Superior temporal gyrus (tissue), 1 donor: ENCODE measurements at regions not wholly inside any gene's neighbourhood (a gene's known extent, or its start where the extent isn't known, plus 50 kb on each side); places are given as distances from the start of the nearest gene placed in this dataset.
"Not testable (repeated sequence)": the region's sequence is repeated elsewhere in the genome, so short reads cannot be mapped to it uniquely, and the experiment has no call there.

Experiments used
- DNase-seq: peaks from one replicate; pipeline ENCODE4 v3.0.0-alpha.2; 2016; ENCODE audit errors: extremely low spot score

DNA sequence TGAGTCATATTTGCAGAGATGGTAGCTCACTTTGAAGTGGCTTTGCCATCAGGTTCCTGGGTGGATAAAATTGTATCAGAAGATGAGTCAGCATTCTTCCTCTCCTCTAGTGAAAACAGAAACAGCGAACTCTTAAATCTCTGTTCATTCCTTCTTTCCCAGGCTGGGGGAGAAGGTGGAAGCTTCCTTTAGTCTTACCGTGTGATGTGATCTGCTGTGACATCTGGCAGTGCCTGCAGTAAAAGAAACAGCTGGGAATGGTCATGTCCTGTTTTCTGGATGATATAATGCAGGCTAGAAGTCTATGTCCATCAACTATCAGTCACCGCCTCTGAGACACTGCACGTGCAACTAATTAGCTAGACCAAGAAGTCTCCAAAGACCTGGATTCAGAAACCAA, 171.6 kb downstream of the VAPA start:
- DNase-seq, result no peak

GRCh38 chr18:10085876-10086275, 172.1 kb downstream of the VAPA start:
- no peak for DNase-seq

DNA sequence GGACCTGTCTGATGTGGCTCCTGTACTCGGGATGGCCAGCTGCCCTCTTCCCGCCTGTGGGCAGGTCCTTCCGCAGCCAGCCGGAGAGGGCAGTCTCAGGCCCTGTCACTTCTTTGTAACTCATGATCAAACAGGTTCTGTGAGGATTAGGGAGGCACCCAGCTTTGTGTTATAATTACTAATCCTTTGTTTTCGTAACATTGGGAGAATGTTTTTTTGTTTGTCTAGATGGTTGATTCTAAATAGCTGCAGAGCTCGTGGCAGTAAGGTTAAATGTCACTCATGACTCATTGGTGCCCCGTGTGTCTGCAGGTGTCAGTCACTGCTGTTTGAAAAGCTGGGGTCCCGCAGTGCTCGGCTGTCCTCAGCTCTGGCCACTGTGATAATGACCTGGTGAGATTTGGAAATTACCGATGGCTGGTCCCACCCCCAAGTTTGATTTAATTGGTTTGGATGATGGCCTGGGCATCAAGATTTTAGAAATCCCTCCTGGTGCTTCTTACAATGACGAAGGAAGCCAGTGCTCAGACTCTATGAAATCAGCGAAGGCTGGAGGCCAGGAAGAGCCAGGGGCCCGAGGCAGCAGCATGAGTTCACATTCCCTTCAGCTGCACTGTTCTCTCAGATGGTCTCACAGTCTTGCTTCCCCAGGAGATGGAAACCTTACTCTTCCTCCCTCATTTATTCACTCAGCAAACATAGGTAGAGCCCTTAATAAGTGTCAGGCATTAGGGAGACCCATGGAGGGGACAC, 172.8 kb downstream of the VAPA start:
- DNase-seq, result no peak

DNA sequence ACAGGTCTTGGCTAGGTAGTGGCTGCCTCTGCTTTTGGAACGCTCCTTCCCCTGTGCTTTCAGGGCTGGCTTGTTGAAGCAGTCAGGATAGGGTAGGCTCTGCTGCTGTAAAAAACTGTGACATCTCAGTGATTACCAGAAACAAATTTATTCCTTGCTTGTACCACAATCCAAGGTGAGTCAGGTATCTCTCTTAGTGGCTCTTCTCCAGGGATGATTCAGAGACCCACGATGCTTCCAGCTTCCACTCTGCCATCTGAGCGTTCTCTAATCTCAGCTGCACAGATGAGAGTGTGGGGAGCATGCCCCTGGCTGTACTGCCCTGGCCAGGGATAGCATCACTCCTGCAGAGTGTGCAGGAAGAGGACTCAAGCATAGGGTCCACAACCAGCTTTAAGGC, 174.9 kb downstream of the VAPA start:
- no peak for DNase-seq

- no peak for DNase-seq
Observed at GRCh38 chr18:10089881-10090280, 176.1 kb downstream of the VAPA start.

DNA sequence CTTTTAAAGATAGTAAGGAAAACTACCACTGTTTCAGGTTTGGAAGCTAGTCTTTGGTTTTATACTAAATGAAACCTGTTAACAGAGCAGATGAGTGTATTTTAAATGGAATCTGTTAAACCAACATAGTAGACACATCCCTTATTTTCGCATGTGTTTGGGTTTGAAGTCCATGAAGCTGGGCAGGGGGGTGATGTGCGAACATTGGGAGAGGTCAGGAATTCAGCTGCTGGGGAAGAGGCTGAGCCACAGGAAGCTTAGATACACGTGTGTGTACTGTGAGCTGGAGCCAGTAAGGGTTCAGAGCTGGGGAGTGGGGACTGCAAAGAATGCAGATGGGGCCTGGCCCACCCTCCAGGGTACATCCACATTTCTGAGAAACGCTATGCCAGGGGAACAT, 176.9 kb downstream of the VAPA start:
- no peak for DNase-seq

DNA sequence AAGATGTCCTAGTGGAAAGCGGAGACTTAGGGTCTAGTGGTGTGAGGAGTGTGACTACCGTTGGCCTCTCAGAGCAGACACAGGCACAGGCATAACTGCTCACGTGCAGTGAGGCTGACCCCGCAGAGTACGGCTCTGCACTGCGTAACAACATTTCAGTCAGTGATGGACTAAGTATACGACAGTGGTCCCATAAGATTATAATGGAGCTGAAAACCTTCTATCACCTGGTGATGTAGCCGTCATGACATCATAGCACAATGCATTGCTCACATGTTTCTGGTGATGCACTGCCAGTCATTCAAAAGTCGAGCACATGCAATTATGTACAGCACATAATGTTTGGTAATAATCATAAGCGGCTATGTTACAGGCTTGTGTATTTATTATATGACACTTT, 179.6 kb downstream of the VAPA start:
- no peak for DNase-seq

- no peak for DNase-seq
Observed at GRCh38 chr18:10094154-10094553, 180.3 kb downstream of the VAPA start.

GRCh38 chr18:10094655-10095054, 180.8 kb downstream of the VAPA start:
- DNase-seq, result no peak

GRCh38 chr18:10095356-10095755, 181.5 kb downstream of the VAPA start:
- no peak for DNase-seq

GRCh38 chr18:10099539-10100140, 185.8 kb downstream of the VAPA start:
- no peak for DNase-seq

DNA sequence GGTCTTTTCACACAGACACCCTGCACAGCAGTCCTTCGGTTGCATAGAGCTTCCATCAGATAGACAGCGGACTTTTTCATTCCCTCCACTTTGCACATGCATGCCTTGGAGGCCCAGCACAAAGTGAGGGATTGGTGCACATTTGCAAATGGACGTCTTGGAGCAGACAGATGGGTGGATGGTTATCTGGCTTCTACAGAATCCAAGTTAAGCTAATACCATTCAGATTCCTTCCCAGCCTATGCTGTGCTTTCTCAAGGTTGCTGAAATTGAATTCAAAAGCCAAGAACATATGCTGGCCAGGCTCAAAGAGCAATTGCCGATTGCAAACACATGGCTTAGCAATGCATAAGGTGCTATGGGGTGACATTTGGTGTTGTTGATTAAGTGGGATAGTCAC, 186.4 kb downstream of the VAPA start:
- no peak for DNase-seq

- peak; percentile 21 for DNase-seq
Observed at GRCh38 chr18:10100941-10101701, 187.3 kb downstream of the VAPA start.

- DNase-seq, result no peak
Observed at GRCh38 chr18:10101729-10102128, 187.9 kb downstream of the VAPA start.

DNA sequence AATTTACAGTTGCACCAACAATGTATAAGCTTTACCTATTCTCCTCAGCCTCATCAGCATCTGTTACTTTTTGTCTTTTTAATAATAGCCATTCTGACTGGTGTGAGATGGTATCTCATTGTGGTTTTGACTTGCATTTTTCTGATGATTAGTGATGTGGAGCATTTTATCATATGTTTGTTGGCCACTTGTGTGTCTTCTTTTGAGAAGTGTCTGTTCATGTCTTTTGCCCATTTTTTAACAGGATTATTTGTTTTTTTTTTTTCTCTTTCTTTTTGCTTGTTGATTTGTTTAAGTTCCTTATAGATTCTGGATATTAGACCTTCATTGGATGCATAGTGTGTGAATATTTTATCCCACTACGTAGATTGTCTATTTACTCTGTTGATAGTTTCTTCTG, 191.3 kb downstream of the VAPA start:
- not testable (repeated sequence) for DNase-seq

GRCh38 chr18:10111191-10111590, 197.4 kb downstream of the VAPA start:
- no peak for DNase-seq

DNA sequence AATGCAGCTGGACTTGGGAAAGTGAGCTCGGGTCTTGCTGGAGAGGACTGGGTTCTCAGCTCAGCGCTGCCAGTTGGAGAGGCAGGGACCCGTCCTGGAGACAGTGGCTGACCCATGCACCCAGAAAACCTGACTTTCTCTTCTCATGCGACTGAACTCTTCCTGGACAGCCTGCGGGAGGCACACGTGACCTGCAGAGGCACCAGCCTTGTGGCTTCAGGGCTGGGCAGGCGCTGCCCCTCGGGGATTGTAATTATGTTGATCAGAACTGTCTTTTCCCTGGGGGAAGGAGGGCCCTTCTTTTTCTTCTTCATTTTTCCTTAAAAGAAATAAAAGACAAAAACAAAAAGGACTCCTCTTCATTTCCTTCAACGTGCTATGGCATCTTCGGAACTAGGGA, 198.1 kb downstream of the VAPA start:
- DNase-seq, result no peak

GRCh38 chr18:10113121-10114022, 199.6 kb downstream of the VAPA start:
- DNase-seq, result no peak

DNA sequence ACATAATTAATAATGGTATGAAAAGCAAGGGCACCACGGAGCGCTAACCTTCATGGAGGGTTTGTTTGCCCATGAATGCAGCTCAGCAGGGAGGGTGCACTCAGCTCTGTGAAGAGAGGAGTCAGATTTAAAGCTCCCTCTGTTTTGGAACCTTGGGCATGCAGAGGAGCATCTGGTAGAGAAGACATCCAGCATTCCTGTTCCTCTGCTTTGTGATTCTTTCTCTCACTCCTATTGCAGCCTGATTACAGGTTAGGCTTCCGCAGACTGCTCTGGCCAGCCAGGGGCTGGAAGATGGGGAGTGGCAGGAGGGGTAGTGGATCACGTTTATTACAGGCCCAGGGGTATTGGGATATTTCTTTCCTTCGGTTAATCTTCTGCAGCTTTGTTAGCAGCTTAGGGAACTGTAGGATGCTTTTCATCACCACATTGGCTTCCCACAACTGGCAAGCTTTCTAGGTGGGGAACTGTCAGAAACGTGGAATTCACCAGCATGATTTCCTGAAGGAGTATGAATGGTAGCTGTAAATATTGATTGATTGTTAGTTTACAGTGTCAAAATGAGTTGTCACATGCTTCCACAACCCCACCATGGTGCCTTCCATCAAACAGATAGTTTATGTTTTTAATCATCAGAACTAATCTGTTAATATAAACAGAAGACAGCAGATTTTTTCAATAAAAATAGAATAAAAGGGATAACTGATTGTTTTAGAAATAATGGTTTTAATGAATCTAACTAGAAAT, 201.1 kb downstream of the VAPA start:
- no peak for DNase-seq

GRCh38 chr18:10116574-10116973, 202.8 kb downstream of the VAPA start:
- no peak for DNase-seq

DNA sequence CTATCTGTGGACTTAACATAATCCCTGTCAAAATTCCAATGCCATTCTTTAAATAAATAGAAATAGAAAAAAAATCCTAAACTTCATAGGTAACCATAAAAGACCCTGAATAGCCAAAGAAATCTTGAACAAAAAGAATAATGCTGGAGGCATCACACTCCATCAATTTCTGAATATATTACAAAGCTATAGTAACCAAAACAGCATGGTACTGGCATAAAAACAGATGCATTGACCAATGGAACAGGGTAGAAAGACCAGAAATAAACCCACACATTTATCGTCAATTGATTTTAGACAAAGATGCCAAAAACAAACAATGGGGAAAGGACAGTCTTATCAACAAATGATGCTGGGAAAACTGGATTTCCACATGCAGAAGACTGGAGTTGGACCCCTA, 205.7 kb downstream of the VAPA start:
- no peak for DNase-seq
